Smooth muscle cell (in vitro differentiated cells): ENCODE measurements at regions not wholly inside any gene's neighbourhood (a gene's known extent, or its start where the extent isn't known, plus 50 kb on each side); places are given as distances from the start of the nearest gene placed in this dataset.

Experiments
- DNase-seq: peaks from one replicate; lab custom pipeline; 2025; ENCODE audit not compliant: unreplicated experiment; lab: John Stamatoyannopoulos, UW
- H2AFZ ChIP-seq: fragments of 200-600 bp; sonication (generic); 2 replicates; pipeline ENCODE4 v1.6.0; 2016; ENCODE audit warnings: antibody characterized with exemption, low read depth, mild to moderate bottlenecking
- H3F3A ChIP-seq: fragments of 200-600 bp; sonication (generic); 2 replicates; pipeline ENCODE4 v1.6.0; 2017; ENCODE audit warnings: antibody characterized with exemption, low read depth
- H3K27ac ChIP-seq: fragments of 200-600 bp; sonication (generic); 2 replicates; pipeline ENCODE4 v1.5.1; 2016; ENCODE audit warnings: low read depth, mild to moderate bottlenecking
- H3K27me3 ChIP-seq: fragments of 200-600 bp; sonication (generic); 2 replicates; pipeline ENCODE4 v1.6.1; 2016; ENCODE audit warnings: low read depth, mild to moderate bottlenecking
- H3K36me3 ChIP-seq: fragments of 200-600 bp; sonication (generic); 2 replicates; pipeline ENCODE4 v1.5.1; 2016; ENCODE audit warnings: low read depth
- H3K4me1 ChIP-seq: fragments of 200-600 bp; sonication (generic); 2 replicates; pipeline ENCODE4 v1.5.1; 2016; ENCODE audit warnings: low read depth
- H3K4me2 ChIP-seq: fragments of 200-600 bp; sonication (generic); 2 replicates; pipeline ENCODE4 v1.6.0; 2016; ENCODE audit warnings: mild to moderate bottlenecking
- H3K4me3 ChIP-seq: fragments of 200-600 bp; sonication (generic); 2 replicates; pipeline ENCODE4 v1.5.1; 2016; ENCODE audit warnings: mild to moderate bottlenecking
- H3K79me2 ChIP-seq: fragments of 200-600 bp; sonication (generic); 2 replicates; pipeline ENCODE4 v1.6.0; 2016; ENCODE audit warnings: low read depth, mild to moderate bottlenecking
- H3K9ac ChIP-seq: fragments of 200-600 bp; sonication (generic); 2 replicates; pipeline ENCODE4 v1.6.0; 2016; ENCODE audit warnings: low read depth
- H3K9me3 ChIP-seq: fragments of 200-600 bp; sonication (generic); replicated peaks from 2 replicates; pipeline ENCODE4 v1.5.1; 2016; ENCODE audit warnings: low read depth
- H4K20me1 ChIP-seq: fragments of 200-600 bp; sonication (generic); 2 replicates; pipeline ENCODE4 v1.6.0; 2016; ENCODE audit warnings: low read depth
- CTCF ChIP-seq: fragments of 200-600 bp; sonication (generic); IDR thresholded peaks from 2 replicates; pipeline ENCODE4 v1.5.1; 2017; ENCODE audit warnings: borderline replicate concordance, mild to moderate bottlenecking, antibody characterized with exemption; ENCODE audit not compliant: insufficient read depth, poor library complexity, severe bottlenecking
- whole genome bisulfite sequencing: methylation state at CpG from one replicate; pipeline ENCODE4 v1.1.7; 2016; ENCODE audit warnings: low lambda C conversion rate; 5-methylcytosine and 5-hydroxymethylcytosine counted together

- H3K79me2 ChIP-seq, result no peaks in the 10 kb centered on the region
- H2AFZ ChIP-seq, result no peak overlapping the region
- H3K4me3 ChIP-seq, result no peak overlapping the region
- no peaks in the 10 kb centered on the region for H4K20me1 ChIP-seq
- DNase-seq, result no peak
- 86% methylated on average over 5 of the region's 5 CpGs for WGBS
- H3K27ac ChIP-seq, result no peak overlapping the region
- TF ChIP-seq CTCF, result no peak
- H3K4me2 ChIP-seq, result no peak overlapping the region
- no peaks in the 10 kb centered on the region for H3K36me3 ChIP-seq
- H3K9ac ChIP-seq, result no peak overlapping the region
- no peaks in the 10 kb centered on the region for H3K9me3 ChIP-seq
- no peaks in the 10 kb centered on the region for H3K4me1 ChIP-seq
- peaks cover 28% of the 10 kb centered on the region for H3K27me3 ChIP-seq
- H3F3A ChIP-seq, result no peaks in the 10 kb centered on the region
Observed at GRCh38 chr14:26216786-26217185, 381.0 kb downstream of the NOVA1 start.

- WGBS, result 90% methylated on average over 1 of the region's 1 CpG
- Histone ChIP-seq H3K27me3 (peaks cover 40% of the 10 kb centered on the region), H3K4me2 (no peak overlapping the region), H3K4me3 (no peak overlapping the region), H3K9ac (no peak overlapping the region), H3K4me1 (no peaks in the 10 kb centered on the region), H2AFZ (no peak overlapping the region), H3K9me3 (no peaks in the 10 kb centered on the region), H4K20me1 (no peaks in the 10 kb centered on the region), H3K36me3 (no peaks in the 10 kb centered on the region), H3K27ac (no peak overlapping the region), H3K79me2 (no peaks in the 10 kb centered on the region), H3F3A (no peaks in the 10 kb centered on the region)
- no peak for TF ChIP-seq CTCF
- DNase-seq, result no peak
Observed at GRCh38 chr14:26213846-26214575, 383.8 kb downstream of the NOVA1 start.

GRCh38 chr14:26209699-26210098 lies 388.1 kb downstream of the NOVA1 start:
- Histone ChIP-seq H3K4me3 (no peak overlapping the region), H4K20me1 (no peaks in the 10 kb centered on the region), H3K9ac (no peak overlapping the region), H3K27ac (no peak overlapping the region), H3F3A (no peaks in the 10 kb centered on the region), H3K36me3 (no peaks in the 10 kb centered on the region), H3K4me1 (no peaks in the 10 kb centered on the region), H3K9me3 (no peaks in the 10 kb centered on the region), H3K4me2 (no peak overlapping the region), H3K79me2 (no peaks in the 10 kb centered on the region), H2AFZ (no peak overlapping the region), H3K27me3 (peaks cover 65% of the 10 kb centered on the region)
- TF ChIP-seq CTCF, result no peak
- 84% methylated on average over 2 of the region's 2 CpGs for WGBS
- DNase-seq, result no peak

- WGBS, result 51% methylated on average over 2 of the region's 2 CpGs
- H3K9ac ChIP-seq, result no peak overlapping the region
- TF ChIP-seq CTCF, result no peak
- H2AFZ ChIP-seq, result no peak overlapping the region
- H3K4me3 ChIP-seq, result no peak overlapping the region
- no peak overlapping the region for H3K27ac ChIP-seq
- H3K9me3 ChIP-seq, result no peaks in the 10 kb centered on the region
- H3K36me3 ChIP-seq, result no peaks in the 10 kb centered on the region
- H3K27me3 ChIP-seq, result peaks cover 69% of the 10 kb centered on the region
- H3K4me1 ChIP-seq, result no peaks in the 10 kb centered on the region
- H3K79me2 ChIP-seq, result no peaks in the 10 kb centered on the region
- H3F3A ChIP-seq, result no peaks in the 10 kb centered on the region
- DNase-seq, result no peak
- no peaks in the 10 kb centered on the region for H4K20me1 ChIP-seq
- no peak overlapping the region for H3K4me2 ChIP-seq
Observed at GRCh38 chr14:26206640-26207039, 391.2 kb downstream of the NOVA1 start.
